Adipocyte (in vitro differentiated cells): ENCODE measurements at regions not wholly inside any gene's neighbourhood (a gene's known extent, or its start where the extent isn't known, plus 50 kb on each side); places are given as distances from the start of the nearest gene placed in this dataset.

Experiments used
- DNase-seq: peaks from one replicate; pipeline ENCODE4 v3.0.0-alpha.2; 2015; ENCODE audit warnings: low read depth
- H3K27me3 ChIP-seq: replicated peaks from 2 replicates; pipeline ENCODE4 v1.7.0; 2013; ENCODE audit warnings: mild to moderate bottlenecking, low read length, moderate library complexity; ENCODE audit not compliant: control insufficient read depth, insufficient read depth
- H3K36me3 ChIP-seq: 2 replicates; pipeline ENCODE4 v1.7.0; 2013; ENCODE audit warnings: low read length, mild to moderate bottlenecking, moderate library complexity; ENCODE audit not compliant: control insufficient read depth, insufficient read depth, severe bottlenecking
- H3K4me1 ChIP-seq: 2 replicates; pipeline ENCODE4 v1.7.0; 2013; ENCODE audit warnings: mild to moderate bottlenecking, low read length, moderate library complexity; ENCODE audit not compliant: control insufficient read depth, insufficient read depth
- H3K4me3 ChIP-seq: 2 replicates; pipeline ENCODE4 v1.7.0; 2013; ENCODE audit warnings: mild to moderate bottlenecking, low read length, moderate library complexity
- H3K9ac ChIP-seq: 2 replicates; pipeline ENCODE4 v1.7.0; 2013; ENCODE audit warnings: mild to moderate bottlenecking, low read length, moderate library complexity
- H3K9me3 ChIP-seq: 2 replicates; pipeline ENCODE4 v1.7.0; 2013; ENCODE audit warnings: mild to moderate bottlenecking, low read length, moderate library complexity; ENCODE audit not compliant: control insufficient read depth

DNA sequence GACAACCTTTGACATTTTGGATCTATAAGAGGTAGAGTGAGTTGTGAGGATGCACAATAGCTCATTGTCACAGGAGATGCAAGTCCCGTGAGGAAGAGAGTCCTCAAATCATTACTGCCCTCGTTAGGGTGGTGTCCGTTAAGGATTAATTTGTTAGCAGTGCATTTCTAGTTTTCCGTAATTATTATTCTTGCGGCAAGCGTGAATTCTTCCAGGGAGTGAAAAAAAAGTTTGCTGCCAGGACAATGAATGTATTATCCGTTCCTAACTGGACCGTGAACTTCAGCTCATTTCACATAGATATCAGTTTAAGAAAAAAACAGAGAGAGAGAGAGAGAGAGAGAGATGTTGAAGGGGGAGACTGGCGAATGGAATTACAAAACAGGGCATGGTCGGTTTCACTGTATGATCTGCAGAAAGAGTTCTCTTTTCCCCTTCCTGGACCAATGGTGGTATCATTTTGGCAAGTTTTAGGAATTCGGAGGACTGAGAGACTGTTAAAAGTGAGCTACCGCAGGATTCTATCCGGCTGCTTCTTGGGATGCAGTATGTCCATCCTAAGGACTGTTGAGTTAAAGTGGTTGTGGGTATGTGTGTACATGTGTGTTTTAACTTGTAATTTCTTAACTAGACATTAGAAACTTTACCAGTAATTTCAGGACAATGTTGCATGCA, 216.0 kb upstream of the NFIA start:
- H3K9me3 ChIP-seq: no peaks in the 10 kb centered on the region
- no peak for DNase-seq
- no peaks in the 10 kb centered on the region for H3K27me3 ChIP-seq
- no peak overlapping the region for H3K4me3 ChIP-seq
- no peak overlapping the region for H3K9ac ChIP-seq
- peaks cover 13% of the 10 kb centered on the region for H3K4me1 ChIP-seq
- H3K36me3 ChIP-seq: no peaks in the 10 kb centered on the region

- H3K27me3 ChIP-seq: no peaks in the 10 kb centered on the region
- H3K9ac ChIP-seq: no peak overlapping the region
- H3K9me3 ChIP-seq: no peaks in the 10 kb centered on the region
- H3K36me3 ChIP-seq: no peaks in the 10 kb centered on the region
- peaks cover 13% of the 10 kb centered on the region for H3K4me1 ChIP-seq
- DNase-seq: no peak
- no peak overlapping the region for H3K4me3 ChIP-seq
Measured at GRCh38 chr1:60865166-60865565, 217.2 kb upstream of the NFIA start.

- no peaks in the 10 kb centered on the region for H3K36me3 ChIP-seq
- DNase-seq: no peak
- H3K4me1 ChIP-seq: peaks cover 13% of the 10 kb centered on the region
- H3K27me3 ChIP-seq: no peaks in the 10 kb centered on the region
- H3K4me3 ChIP-seq: no peak overlapping the region
- no peaks in the 10 kb centered on the region for H3K9me3 ChIP-seq
- H3K9ac ChIP-seq: no peak overlapping the region
Measured at GRCh38 chr1:60864722-60865121, 217.6 kb upstream of the NFIA start.

- H3K9ac ChIP-seq: no peak overlapping the region
- peaks cover 14% of the 10 kb centered on the region for H3K4me1 ChIP-seq
- no peaks in the 10 kb centered on the region for H3K27me3 ChIP-seq
- H3K4me3 ChIP-seq: no peak overlapping the region
- H3K36me3 ChIP-seq: no peaks in the 10 kb centered on the region
- H3K9me3 ChIP-seq: no peaks in the 10 kb centered on the region
- DNase-seq: no peak
Measured at GRCh38 chr1:60863131-60863530, 219.2 kb upstream of the NFIA start.

DNA sequence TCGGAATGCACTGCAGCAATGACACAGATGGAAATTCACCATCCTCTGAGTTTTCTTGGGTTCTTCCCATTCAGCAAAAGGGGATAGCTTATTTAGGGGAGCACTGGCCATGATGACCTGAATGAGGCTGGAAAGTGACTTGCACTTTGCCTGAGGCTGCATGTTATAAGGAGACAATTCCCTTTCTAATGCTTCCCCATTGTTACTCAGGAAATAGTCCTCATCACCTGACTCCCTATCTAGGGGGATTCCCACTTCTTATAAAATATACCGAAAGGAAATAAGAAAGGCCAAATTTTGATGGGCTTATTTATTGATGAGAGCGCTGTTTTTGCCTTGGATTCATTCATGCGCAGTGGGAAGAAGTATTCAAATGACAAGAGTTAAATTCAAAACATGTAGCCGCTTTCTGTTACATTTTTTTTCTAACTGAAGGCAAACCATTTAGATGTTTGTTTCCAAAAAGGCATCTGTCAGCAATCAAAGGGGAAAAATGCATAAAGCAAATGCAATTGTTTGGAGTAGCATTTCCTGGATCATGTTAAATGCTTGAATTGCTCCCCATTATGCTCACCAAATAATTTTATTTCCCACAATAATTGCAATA, 220.3 kb upstream of the NFIA start:
- H3K9me3 ChIP-seq: no peaks in the 10 kb centered on the region
- H3K4me3 ChIP-seq: no peak overlapping the region
- H3K27me3 ChIP-seq: no peaks in the 10 kb centered on the region
- H3K36me3 ChIP-seq: no peaks in the 10 kb centered on the region
- H3K9ac ChIP-seq: no peak overlapping the region
- DNase-seq: no peak
- peaks cover 11% of the 10 kb centered on the region for H3K4me1 ChIP-seq

GRCh38 chr1:60859111-60859510, 223.2 kb upstream of the NFIA start:
- peaks cover 3% of the 10 kb centered on the region for H3K27me3 ChIP-seq
- no peak overlapping the region for H3K9ac ChIP-seq
- no peaks in the 10 kb centered on the region for H3K36me3 ChIP-seq
- peaks cover 4% of the 10 kb centered on the region for H3K4me1 ChIP-seq
- DNase-seq: no peak
- no peak overlapping the region for H3K4me3 ChIP-seq
- no peaks in the 10 kb centered on the region for H3K9me3 ChIP-seq

DNA sequence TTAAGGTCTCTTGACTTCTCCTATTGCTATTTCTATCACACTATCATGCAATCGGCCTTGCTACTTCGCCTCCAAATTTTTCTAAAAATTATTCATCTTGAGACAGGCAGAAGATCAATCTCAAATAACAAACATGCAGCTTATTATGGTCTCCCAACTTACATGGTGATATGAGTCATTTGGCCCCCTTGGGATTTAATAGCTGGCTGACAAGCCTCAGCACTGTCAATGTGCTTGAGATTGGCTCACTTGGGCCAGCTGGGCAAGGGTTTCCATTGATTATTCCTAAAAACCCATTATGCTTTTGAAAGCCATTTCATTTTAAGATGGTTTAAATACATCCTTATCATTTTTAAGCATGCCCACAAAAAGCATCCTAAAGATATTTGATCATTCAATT, 224.5 kb upstream of the NFIA start:
- no peak overlapping the region for H3K4me3 ChIP-seq
- H3K27me3 ChIP-seq: peaks cover 3% of the 10 kb centered on the region
- H3K9me3 ChIP-seq: no peaks in the 10 kb centered on the region
- H3K36me3 ChIP-seq: no peaks in the 10 kb centered on the region
- no peak for DNase-seq
- peaks cover 8% of the 10 kb centered on the region for H3K4me1 ChIP-seq
- no peak overlapping the region for H3K9ac ChIP-seq

GRCh38 chr1:60850084-60850483, 232.3 kb upstream of the NFIA start:
- H3K9ac ChIP-seq: no peak overlapping the region
- DNase-seq: no peak

GRCh38 chr1:60849401-60849800, 233.0 kb upstream of the NFIA start:
- Histone ChIP-seq H3K27me3 (no peaks in the 10 kb centered on the region), H3K9ac (no peak overlapping the region), H3K4me3 (no peak overlapping the region), H3K36me3 (no peaks in the 10 kb centered on the region), H3K9me3 (peaks cover 11% of the 10 kb centered on the region), H3K4me1 (peaks cover 3% of the 10 kb centered on the region)
- DNase-seq: no peak

More at GRCh38 chr1:60850084-60850483, 232.3 kb upstream of the NFIA start:
- Histone ChIP-seq H3K36me3 (no peaks in the 10 kb centered on the region), H3K4me3 (no peak overlapping the region), H3K9me3 (peaks cover 6% of the 10 kb centered on the region), H3K4me1 (peaks cover 3% of the 10 kb centered on the region), H3K27me3 (no peaks in the 10 kb centered on the region)

- Histone ChIP-seq H3K4me1 (peaks cover 1% of the 10 kb centered on the region), H3K27me3 (no peaks in the 10 kb centered on the region), H3K36me3 (no peaks in the 10 kb centered on the region), H3K9ac (no peak overlapping the region), H3K4me3 (no peak overlapping the region), H3K9me3 (peaks cover 13% of the 10 kb centered on the region)
- peak; percentile 77 for DNase-seq
Measured at GRCh38 chr1:60848583-60849188, 233.7 kb upstream of the NFIA start.

- Histone ChIP-seq H3K9me3 (peaks cover 13% of the 10 kb centered on the region), H3K27me3 (no peaks in the 10 kb centered on the region), H3K4me1 (no peaks in the 10 kb centered on the region), H3K4me3 (no peak overlapping the region), H3K9ac (no peak overlapping the region), H3K36me3 (no peaks in the 10 kb centered on the region)
- peak; percentile 2 for DNase-seq
Measured at GRCh38 chr1:60847855-60848582, 234.3 kb upstream of the NFIA start.
